ENCODE measurements at regions not wholly inside any gene's neighbourhood (a gene's known extent, or its start where the extent isn't known, plus 50 kb on each side); places are given as distances from the start of the nearest gene placed in this dataset.
"Not testable (repeated sequence)": the region's sequence is repeated elsewhere in the genome, so short reads cannot be mapped to it uniquely, and the experiment has no call there.

DNA sequence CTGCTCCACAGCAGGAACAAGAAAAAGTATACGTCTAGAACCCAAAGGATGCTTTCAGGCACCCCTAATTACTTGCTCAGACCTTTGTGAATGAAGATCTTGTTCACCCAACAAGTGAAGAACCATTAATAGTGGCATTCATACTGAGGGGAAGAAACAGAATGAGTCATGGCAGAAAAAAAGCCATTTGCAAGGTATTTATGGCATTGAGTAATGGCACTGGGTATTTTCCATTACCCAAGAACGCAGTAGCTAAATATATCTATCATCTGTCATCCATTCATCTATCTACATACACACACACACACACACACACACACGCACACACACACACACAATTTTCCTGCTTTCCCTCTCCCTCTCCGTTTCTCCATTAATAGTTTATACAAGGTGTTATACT, 56.4 kb upstream of the XIRP2 start:
- DNase-seq = no peak

DNA sequence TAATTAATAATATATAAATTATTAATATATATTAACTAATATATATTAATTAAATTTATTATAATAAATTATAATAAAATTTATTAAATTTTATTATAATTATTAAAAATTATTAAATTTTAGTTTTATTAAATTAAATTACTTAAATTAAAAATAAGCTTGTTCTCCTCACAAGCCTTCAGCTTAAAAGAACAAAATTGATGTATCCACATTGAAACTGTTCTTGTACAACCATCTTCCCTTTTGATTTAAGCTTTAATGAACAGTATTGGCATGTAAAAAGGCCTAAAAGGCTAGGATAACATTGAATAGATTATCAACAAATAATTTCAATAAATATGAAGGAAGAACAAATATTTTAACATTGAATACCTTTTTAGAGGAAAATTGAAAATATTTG, 62.4 kb upstream of the XIRP2 start:
- DNase-seq = no peak

DNA sequence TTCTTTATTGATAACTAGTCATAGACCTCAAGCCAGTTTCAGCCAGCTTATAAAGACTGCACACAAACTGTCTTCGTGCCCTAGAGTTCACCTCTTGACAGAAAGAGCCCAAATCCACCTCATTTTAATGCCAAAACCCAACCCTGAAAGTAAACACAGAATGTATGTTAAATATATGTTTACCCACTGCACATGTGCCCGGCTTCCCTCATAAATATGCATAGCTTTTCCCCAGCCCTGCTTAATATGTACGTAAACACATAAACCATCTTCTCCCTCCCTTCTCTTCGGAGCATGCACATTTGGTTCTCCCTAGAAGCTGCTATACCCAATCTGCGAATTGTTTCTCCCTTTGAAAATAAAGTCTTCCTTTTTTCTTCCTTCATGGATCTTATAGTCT, 73.9 kb upstream of the XIRP2 start:
- DNase-seq = no peak

DNA sequence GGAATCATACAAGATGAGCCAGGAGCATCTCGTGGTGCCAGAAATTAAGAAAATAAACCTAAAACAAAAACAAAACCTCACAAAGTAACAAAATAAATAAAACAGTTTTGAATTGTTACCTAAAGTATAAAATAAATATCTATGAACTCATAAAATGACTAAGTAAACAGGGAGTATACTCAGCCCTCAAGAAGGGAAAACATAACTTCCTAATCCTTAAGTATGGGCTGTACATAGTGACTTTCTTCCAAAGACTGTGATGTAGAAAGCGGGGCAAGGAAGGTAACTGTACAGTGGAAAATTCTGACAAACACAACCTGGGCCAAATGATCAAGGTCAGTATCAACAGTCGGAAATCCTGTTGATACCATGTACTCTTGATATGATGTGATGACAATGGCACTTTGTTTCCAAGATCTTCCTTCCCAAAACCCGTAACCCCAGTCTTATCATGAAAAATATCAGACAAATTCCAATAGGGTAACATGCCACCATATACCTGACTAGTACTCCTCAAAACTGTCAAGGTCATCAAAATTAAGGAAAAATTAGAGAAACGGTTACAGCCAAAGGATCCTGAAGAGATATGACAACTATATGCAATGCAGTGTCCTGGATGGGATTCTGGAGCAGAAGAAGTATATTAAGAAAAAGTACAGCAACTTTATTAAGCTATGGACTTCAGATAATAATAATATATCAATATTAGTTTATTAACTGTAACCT, 76.0 kb upstream of the XIRP2 start:
- DNase-seq = no peak

DNA sequence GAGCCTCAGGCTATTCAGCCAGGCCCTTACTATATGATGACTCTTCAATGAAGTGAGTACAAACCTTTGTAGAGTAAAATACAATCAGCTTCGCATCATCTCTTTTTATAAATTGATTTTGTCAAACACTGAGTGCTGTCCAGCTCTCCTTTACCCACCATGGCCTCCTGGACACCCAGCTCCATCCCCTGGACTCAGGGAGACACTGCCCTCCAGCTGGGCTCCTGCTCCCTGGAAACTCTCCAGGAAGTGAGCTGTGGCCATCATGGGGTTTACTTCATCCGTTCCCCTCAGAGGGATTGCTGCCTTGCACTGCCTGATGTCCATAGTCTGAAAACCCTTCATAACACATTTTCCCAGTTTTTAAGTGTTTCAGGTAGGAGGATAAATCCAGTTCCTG, 82.5 kb upstream of the XIRP2 start:
- no peak for DNase-seq

DNA sequence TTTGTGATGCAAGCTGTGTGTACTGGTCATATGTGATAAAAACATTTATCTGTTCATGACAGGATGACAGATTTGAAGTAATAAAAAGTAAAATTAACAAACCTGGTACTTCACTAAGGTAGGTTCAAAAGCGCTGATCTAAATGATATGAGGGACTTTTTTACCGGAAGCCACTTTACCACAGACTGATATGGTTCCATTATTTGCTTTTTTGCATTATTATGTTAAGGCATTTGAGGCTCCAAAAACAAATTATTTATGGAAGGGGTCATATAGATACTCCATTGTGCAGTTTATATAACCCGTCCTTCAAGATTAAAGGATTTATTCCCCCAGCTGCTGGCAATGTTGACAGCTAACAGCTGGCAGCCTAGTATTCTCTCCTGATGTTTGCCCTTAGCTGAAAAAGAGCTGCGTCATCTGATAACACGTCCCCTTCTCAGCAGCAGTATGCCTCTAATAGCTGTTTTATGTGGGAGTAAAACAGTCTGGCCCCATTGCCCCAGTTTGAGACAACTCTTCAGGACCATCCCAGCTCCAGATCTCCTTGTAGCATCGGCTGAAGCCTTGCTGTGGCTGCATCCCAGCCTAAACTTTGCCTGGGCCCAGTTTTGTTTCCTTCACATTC, 84.8 kb upstream of the XIRP2 start:
- no peak for DNase-seq

DNA sequence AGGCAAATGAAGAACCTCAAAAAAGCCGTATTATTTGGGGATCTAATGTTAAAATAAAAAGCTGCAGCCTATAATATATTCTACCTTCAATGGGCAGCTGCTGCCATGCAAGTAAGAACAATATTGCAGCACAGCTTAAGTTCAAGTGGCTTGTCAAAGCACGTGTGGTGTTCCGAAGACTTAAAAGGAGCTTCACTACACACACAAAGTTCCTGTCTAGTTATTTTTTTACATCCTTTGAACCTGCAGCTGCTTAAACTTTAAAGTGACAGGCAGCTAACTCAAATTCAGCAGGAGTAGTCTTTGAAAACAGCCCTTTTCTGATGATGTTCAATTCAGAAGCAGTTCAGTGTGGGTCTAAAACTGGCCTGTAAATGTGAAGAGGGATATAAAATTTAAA, 85.8 kb upstream of the XIRP2 start:
- DNase-seq = no peak

DNA sequence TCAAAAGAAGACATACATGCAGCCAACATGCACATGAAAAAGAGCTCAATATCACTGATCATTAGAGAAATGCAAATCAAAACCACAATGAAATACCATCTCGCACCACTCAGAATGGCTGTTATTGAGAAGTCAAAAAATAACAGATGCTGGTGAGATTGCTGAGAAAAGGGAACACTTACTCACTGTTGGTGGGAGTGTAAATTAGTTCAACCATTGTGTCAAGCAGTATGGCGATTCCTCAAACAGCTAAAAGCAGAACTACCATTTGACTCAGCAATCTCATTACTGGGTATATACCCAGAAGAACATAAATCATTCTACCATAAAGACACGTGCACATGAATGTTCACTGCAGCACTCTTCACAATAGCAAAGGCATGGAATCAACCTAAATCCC, 95.5 kb upstream of the XIRP2 start:
- DNase-seq = no peak

DNA sequence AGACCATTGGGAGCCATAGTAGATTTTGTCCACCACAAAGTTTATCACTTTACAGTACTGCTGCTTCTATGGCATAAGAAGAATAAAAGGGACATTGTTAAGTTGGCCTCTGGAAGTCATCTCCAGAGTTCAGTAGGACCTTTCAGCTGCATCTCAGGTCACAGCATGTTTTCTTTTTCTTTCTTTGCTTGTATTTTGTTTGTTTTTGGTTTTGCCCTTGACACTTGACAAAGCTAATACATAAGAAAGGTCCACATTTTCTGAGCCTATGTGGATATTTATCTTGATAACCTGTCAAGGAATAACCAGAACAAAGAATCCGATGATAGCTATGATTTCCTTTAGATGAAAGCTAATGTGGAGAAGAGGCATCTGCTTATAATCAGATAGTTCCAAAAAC, 101.6 kb upstream of the XIRP2 start:
- no peak for DNase-seq

DNA sequence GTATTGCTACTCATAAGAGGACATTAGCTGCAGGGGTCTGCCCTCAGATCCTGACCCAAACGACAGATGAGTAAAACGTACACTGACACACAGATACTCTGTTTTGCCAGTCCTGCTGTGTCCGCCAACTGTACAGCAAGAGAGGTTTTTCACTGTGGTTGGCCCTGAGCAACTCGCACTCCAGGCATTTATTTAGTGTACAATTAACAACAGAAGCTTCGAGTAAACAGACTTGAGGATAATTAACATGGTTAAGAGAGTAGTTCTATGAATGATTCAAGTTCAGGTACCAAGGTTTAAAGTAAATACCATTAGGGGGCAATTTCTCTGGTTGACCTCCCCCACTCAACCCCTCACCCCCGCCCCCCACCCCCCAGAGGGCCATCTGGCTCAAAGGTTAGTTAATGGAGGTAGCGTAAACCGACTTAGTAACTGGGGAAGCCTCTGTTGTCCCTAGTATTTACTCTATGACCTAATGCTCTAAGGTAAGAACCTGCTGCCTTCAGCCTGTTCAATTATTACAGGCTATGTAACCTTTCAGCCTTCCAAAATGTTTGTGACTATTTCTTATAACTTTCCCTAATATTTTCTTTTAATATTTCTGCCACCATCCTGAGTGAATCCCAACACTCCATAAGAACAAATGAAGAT, 103.9 kb upstream of the XIRP2 start:
- no peak for DNase-seq

DNA sequence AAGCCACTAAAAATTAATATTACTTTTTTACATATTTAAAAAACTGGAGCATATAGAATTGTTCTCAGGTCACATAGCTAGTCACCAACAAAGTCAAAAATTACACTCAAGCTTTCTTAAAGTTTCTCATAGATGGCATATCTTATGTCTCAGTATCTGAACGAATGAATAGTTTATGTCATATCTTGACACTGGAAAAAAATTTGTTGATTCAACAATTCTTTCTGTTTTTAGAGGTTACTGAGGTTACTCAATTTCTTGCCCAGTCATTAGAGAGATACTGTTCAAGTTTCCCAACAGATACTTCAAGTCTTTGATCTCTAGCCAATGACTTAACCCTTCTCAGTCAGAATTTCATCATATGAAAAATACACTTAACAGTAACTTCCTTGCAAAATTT, 113.1 kb upstream of the XIRP2 start:
- DNase-seq = no peak

DNA sequence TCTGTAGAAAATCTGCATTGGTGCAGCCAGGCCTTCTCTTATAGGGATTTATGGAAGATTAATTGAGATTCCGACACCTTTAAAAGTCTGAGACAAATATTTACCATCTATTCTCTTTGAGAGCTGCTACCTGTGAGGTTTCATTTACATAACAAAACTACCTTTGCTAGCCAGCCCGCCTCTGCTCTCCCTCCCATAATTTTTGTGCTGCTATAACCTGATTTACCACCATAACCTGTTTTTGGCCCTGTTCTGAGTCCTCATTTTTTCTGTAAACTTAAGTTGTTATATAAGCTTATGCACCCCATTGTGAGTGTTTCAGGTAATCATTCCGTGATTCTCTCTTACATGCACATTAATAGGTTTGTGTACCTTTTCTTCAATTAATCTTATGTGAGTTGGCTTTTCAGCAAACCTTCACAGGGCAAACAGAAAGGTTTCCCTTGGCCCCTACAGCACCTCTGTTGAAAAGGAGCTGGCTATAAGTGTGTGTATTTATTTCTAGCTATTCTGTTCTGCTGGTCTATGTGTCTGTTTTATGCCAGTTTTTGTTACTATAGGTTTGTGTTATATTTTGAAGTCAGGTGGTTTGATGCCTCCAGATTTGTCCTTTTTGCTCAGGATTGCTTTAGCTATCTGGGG, 114.9 kb upstream of the XIRP2 start:
- DNase-seq = no peak

DNA sequence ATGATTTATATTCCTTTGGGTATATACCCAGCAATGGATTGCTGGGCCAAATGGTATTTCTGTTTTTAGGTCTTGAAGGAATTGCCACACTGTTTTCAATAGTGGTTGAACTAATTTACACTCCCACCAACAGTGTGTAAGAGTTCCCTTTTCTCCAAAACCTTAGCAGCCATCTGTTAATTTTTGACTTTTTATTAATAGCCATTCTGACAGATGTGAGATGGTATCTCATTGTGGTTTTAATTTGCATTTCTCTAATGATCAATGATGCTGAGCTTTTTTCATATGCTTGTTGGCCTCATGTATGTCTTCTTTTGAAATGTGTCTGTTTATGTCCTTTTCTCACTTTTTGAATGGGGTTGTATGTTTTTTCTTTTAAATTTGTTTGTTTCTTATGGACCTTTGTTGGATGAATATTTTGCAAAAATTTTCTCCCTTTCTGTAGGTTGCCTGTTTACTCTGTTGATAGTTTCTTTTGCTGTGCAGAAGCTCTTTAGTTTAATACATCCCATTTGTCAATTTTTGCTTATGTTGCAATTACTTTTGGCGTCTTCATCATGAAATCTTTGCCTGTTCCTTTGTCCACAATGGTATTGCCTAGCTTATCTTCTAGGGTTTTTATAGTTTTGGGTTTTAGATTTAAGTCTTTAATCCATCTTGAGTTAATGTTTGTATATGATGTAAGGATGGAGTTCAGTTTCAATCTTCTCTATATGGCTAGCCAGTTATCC, 119.7 kb upstream of the XIRP2 start:
- no peak for DNase-seq

DNA sequence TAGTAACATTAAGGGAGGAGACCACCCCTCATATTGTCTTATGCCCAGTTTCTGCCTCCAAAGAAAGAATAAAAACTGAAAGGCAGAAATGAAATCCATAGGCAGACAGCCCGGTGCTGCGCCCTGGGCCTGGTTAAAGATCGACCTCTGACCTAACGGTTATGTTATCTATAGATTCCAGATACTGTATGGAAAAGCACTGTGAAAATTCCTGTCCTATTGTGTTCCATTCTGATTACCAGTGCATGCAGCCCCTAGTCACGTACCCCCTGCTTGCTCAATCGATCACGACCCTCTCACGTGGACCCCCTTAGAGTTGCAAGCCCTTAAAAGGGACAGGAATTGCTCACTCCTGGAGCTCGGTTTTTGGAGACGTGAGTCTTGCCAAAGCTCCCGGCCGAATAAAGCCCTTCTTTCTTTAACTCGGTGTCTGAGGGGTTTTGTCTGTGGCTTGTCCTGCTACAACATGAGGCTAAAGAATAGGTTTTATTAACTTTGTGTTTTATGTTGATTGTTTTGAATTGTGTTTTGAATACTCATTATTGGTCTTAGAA, 121.4 kb upstream of the XIRP2 start:
- DNase-seq = not testable (repeated sequence)

DNA sequence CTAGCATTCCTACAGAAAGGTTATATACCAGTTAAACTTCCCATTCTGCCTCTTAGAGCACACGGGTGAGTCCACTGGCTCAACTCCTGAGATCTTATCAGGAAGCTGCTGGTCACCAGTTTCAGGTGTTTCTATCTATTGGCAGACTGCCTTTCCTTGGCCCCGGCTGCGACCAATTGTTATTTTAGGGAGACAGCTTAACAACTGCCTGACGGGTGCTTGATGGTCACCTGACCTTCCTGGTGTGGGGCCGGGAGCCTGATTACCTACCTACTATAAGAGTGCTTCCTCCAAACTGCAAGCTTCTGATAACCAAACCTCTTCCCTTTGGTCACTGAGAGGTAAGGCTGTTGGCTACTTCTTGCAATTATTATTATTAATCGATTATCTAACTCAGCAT, 122.1 kb upstream of the XIRP2 start:
- DNase-seq = no peak

DNA sequence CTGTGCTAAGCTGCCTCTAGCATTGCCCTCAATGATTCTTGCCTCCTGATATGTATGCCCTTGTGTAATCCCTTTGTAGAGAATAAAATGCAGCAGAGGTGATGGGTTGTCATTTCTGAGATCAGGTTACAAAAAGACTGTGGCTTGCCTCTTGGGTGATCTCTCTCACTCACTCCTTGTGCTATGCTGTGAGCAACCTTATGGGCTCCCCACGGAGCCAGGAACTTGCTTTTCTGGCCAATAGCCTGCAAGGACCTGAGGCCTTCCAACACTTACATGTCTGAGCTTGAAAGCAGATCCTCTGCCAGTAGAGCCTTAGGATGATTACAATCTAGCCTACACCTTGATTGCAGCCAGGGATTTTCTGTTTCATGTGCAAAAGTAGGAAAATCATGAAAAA, 123.1 kb upstream of the XIRP2 start:
- no peak for DNase-seq

DNA sequence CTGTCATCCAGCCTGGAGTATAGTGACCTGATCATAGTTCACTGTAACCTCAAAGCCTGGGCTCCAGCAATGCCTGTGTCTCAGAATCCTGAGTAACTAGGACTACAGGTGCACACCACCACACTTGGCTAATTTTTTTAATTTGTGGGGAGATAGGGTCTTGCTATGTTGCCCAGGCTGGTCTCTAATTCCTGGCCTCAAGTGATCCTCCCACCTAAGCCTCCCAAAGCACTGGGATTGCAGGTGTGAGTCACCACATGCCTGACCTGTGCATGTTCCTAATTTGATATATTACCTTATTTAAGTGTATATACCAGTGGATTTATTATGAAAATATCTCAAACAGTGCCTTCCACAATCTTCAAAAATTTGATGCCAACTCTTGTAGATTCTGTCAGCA, 123.6 kb upstream of the XIRP2 start:
- no peak for DNase-seq

DNA sequence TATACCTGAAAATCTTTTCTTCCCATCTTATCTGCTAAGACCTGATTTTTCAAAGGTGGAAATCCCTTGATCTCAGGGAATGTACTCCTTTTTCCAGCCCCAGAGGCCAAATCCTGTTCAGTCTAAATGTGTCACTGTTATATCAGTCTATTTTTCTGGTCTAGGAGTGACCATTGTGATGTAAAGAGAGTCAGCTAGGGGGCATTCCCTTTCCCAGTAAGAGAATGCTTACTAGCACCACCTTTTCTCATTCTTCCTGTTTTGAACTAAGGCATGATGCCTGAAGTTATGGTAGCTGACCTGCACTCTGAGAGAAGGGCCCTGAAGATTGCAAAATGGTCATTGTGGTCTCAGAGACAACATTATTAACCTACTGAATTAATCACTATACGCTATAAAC, 124.1 kb upstream of the XIRP2 start:
- DNase-seq = peak in 1 of 2 experiments; percentile 3

DNA sequence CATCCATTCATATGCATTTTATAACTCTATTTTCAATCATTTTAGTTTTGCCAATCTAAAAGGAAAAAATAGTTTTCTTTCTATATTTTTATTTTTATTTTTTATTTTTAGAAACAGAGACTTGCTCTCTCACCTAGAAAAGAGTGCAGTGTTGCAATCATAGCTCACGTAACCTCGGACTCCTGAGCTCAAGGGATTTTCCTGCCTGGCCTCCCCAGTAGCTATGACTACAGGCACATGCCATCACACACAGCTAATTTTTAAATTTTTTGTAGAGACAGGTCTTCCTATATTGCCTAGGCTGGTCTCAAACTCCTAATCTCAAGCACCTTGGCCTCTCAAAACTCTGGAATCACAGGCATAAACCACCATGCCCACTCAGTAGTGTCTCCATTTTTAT, 125.5 kb upstream of the XIRP2 start:
- no peak for DNase-seq

DNA sequence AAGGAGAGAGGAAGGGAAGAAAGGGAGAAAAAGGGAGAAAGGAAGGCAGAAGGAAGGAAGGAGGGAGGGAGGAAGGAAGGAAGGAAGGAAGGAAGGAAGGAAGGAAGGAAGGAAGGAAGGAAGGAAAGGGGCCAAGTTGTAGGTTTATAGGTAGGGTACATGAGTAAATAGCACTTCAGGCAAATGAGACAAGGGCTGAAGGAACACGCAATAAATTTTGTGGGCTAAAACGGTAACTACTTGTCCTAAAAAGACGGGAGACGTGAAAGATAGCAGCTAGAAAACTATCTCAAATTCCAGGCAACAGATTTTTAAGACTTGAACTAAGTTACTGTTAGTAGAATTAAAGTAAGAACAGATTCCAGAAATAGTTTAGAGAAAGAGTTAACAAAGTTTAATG, 129.3 kb upstream of the XIRP2 start:
- no peak for DNase-seq

DNA sequence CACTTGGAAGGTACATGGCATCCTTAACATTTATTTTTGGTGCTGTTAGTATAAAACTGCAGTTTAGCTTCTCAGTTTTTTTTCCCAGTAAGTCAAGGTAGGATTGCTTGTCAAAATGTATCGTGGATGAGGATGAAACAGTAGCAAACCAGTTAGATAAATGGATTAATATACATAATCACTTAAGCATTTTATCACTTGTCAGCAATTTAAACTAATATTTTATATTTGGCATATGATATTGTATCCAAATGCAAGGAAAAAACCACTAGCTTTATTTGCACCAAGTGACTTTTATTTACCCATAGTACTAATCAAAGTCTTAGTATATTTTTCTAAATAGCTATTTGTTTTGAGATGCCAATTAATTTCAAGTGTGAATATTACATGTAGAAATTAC, 137.7 kb upstream of the XIRP2 start:
- no peak for DNase-seq

DNA sequence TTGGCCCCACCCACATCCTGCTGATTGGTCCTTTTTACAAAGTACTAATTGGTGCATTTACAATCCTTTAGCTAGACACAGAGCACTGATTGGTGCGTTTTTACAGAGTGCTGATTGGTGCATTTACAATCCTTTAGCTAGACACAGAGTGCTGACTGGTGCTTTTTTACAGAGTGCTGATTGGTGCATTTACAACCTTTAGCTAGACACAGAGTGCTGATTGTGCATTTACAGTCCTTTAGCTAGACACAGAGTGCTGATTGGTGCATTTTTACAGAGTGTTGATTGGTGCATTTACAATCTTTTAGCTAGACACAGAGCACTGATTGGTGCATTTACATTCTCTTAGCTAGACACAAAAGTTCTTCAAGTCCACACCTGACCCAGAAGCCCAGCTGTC, 144.2 kb upstream of the XIRP2 start:
- DNase-seq = not testable (repeated sequence)

DNA sequence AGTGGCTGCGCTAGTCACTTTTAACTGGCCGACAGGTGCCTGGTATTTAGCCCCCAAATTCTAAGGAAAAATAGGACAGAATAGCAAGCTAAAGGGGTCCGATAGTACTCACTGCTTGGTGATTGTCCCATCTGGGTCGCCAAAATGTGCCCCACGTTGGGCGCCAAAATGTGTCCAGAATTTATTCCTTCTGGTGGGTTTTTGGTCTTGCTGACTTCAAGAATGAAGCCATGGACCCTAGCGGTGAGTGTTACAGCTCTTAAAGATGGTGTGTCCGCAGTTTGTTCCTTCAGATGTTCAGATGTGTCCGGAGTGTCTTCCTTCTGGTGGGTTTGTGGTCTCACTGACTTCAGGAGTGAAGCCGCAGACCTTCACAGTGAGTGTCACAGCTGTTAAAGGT, 144.8 kb upstream of the XIRP2 start:
- DNase-seq = not testable (repeated sequence)

All from SW 1271 (cell line).